Parathyroid adenoma (tissue), 2 donors: ENCODE measurements at regions not wholly inside any gene's neighbourhood (a gene's known extent, or its start where the extent isn't known, plus 50 kb on each side); places are given as distances from the start of the nearest gene placed in this dataset.

Experiments
- H2AFZ ChIP-seq: fragments of 300-600 bp; sonication (generic); one replicate; pipeline ENCODE4 v1.7.0; 2017; ENCODE audit warnings: antibody characterized with exemption, mild to moderate bottlenecking
- H3K27ac ChIP-seq: fragments of 300-600 bp; sonication (generic); one replicate; pipeline ENCODE4 v1.7.0; 2017
- H3K27me3 ChIP-seq: fragments of 300-600 bp; sonication (generic); one replicate; pipeline ENCODE4 v1.7.0; 2017; ENCODE audit warnings: low read length; ENCODE audit not compliant: control insufficient read depth, insufficient read depth
- H3K36me3 ChIP-seq: fragments of 300-600 bp; sonication (generic); one replicate; pipeline ENCODE4 v1.7.0; 2017; ENCODE audit warnings: low read length; ENCODE audit not compliant: control insufficient read depth, insufficient read depth
- H3K4me1 ChIP-seq: fragments of 300-600 bp; sonication (generic); one replicate; pipeline ENCODE4 v1.7.0; 2017; ENCODE audit warnings: control low read depth
- H3K4me2 ChIP-seq: fragments of 300-600 bp; sonication (generic); one replicate; pipeline ENCODE4 v1.7.0; 2017; ENCODE audit warnings: low read length
- H3K4me3 ChIP-seq: fragments of 300-600 bp; sonication (generic); one replicate; pipeline ENCODE4 v1.7.0; 2017; ENCODE audit warnings: low read depth, low read length
- H3K79me2 ChIP-seq: fragments of 300-600 bp; sonication (generic); one replicate; pipeline ENCODE4 v1.7.0; 2017; ENCODE audit warnings: control low read depth
- H3K9ac ChIP-seq: fragments of 300-600 bp; sonication (generic); one replicate; pipeline ENCODE4 v1.7.0; 2017; ENCODE audit warnings: mild to moderate bottlenecking
- H3K9me3 ChIP-seq: fragments of 300-600 bp; sonication (generic); one replicate; pipeline ENCODE4 v1.7.0; 2017; ENCODE audit warnings: low read length; ENCODE audit not compliant: control insufficient read depth
- CTCF ChIP-seq: fragments of 300-600 bp; sonication (generic); IDR thresholded peaks from one replicate; pipeline ENCODE4 v1.7.0; 2017; ENCODE audit warnings: antibody characterized with exemption, mild to moderate bottlenecking
- donor health status: primary hyperparathyroidism.

GRCh38 chr2:109710505-109711229 lies 83.4 kb upstream of the RGPD5 start:
- H3K27ac ChIP-seq = no peak overlapping the region
- H3K4me3 ChIP-seq = no peak overlapping the region
- no peaks in the 10 kb centered on the region for H3K79me2 ChIP-seq
- no peaks in the 10 kb centered on the region for H3K27me3 ChIP-seq
- H3K4me1 ChIP-seq = no peaks in the 10 kb centered on the region
- H3K4me2 ChIP-seq = no peak overlapping the region
- no peak overlapping the region for H2AFZ ChIP-seq
- H3K9me3 ChIP-seq = no peaks in the 10 kb centered on the region
- no peak for TF ChIP-seq CTCF
- no peak overlapping the region for H3K9ac ChIP-seq
- no peaks in the 10 kb centered on the region for H3K36me3 ChIP-seq

DNA sequence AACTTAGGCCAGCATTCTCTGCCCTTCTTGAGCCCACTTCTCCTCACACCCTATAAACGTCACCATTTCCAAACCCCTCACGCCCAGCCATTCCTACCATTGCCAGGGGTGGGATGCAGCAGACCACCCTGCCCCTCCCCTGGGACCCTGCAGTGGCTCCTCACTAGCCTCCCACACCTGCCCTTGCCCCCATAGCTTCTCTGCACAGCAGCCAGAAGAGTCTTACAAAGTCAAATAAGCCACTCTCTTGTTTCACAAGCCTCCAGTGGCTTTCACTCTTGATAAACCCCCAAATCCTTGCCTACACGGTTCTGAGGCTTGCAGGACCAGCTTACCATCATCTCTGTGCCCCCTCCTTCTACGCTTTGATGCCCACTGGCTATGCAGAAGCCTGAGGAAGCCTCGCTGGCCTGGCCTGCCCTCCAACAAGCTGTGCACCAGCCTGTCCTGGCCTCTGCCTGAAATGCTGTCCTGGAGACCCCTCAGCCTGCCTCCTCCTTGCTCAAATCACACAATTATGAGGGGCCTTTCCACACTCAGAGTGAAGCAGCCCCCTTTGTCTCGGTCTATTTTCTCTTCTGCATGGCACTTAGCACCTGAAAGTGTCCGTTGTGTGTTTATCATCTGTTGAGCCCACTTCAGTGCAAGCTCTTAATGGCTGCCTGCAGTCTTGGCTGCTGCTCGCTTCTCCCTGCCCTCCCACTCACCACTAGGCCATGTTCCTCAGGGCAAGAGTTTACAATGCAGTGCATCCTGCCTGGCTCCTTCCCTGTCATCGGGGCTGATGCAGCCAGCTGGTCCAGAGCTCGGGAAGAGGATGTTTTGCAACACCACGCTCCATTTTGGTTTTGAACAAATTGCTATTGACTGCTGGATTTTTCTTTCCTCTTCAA lies 82.6 kb upstream of the RGPD5 start:
- Histone ChIP-seq H3K27ac (no peak overlapping the region), H3K9ac (no peak overlapping the region)

GRCh38 chr2:109712123-109712449 lies 82.0 kb upstream of the RGPD5 start:
- no peak for TF ChIP-seq CTCF
- Histone ChIP-seq H3K4me1 (no peaks in the 10 kb centered on the region), H3K4me3 (no peak overlapping the region), H2AFZ (no peak overlapping the region), H3K9me3 (no peaks in the 10 kb centered on the region), H3K4me2 (no peak overlapping the region), H3K27me3 (no peaks in the 10 kb centered on the region), H3K36me3 (no peaks in the 10 kb centered on the region), H3K79me2 (no peaks in the 10 kb centered on the region), H3K27ac (no peak overlapping the region), H3K9ac (no peak overlapping the region)

More for the DNA sequence above, 82.6 kb upstream of the RGPD5 start:
- H3K4me1 ChIP-seq = no peaks in the 10 kb centered on the region
- no peaks in the 10 kb centered on the region for H3K27me3 ChIP-seq
- H3K9me3 ChIP-seq = no peaks in the 10 kb centered on the region
- no peaks in the 10 kb centered on the region for H3K36me3 ChIP-seq
- no peak overlapping the region for H3K4me2 ChIP-seq
- TF ChIP-seq CTCF = no peak
- no peaks in the 10 kb centered on the region for H3K79me2 ChIP-seq
- no peak overlapping the region for H2AFZ ChIP-seq
- no peak overlapping the region for H3K4me3 ChIP-seq

DNA sequence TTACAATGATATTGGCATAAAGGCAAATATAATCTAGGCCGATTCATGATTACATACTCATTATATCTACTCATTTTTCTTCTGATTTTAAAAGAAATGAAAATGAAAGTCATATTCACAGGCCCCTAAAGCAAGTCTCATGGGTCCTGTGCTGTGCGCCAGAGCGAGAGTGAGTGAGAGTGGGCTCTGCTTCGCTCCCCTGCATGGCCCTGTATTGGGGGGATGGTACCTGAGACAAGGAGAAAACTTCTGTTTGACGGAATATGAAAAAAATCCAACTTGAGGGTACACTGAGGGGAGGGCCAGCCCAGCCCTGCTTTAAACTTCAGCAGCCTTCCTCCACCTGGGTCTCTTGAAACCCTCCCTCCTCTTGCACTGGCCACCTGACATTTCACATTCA lies 81.4 kb upstream of the RGPD5 start:
- Histone ChIP-seq H3K36me3 (no peaks in the 10 kb centered on the region), H3K4me1 (no peaks in the 10 kb centered on the region), H3K4me3 (no peak overlapping the region), H3K9me3 (no peaks in the 10 kb centered on the region), H3K79me2 (no peaks in the 10 kb centered on the region), H3K27me3 (no peaks in the 10 kb centered on the region), H3K9ac (no peak overlapping the region), H2AFZ (no peak overlapping the region), H3K4me2 (no peak overlapping the region), H3K27ac (no peak overlapping the region)
- TF ChIP-seq CTCF = no peak
